ENCODE measurements at regions not wholly inside any gene's neighbourhood (a gene's known extent, or its start where the extent isn't known, plus 50 kb on each side); places are given as distances from the start of the nearest gene placed in this dataset.

- no peak for DNase-seq (ENCODE audit: low read depth)
These were observed 618.0 kb downstream of the BRINP1 start for GRCh38 chr9:118751077-118751847.

DNA sequence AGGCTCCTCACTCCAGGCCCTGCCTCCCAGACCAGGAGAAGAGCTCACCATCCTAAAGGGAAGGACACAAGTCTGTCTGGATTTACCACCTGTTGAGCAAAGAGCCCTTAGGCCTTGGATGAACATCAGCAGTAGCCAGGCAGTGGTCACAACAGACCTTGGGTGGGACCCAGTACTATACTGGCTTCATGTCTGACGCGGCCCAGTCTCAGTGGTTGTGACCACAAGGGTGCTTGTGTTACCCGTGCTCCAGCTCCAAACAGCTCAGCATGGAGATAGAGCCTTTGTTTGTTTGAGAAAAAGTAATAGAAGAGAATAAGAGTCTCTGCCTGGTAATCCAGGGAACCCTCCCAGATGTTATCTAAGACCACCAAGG, 617.4 kb downstream of the BRINP1 start:
- DNase-seq (ENCODE audit: low read depth): no peak

- DNase-seq (ENCODE audit: low read depth): peak; percentile 38
These were observed 608.0 kb downstream of the BRINP1 start for GRCh38 chr9:118761016-118761790.

GRCh38 chr9:118767571-118767970, 601.7 kb downstream of the BRINP1 start:
- DNase-seq (ENCODE audit: low read depth): no peak

- no peak for DNase-seq (ENCODE audit: low read depth)
These were observed 586.3 kb downstream of the BRINP1 start for GRCh38 chr9:118782790-118783463.

DNA sequence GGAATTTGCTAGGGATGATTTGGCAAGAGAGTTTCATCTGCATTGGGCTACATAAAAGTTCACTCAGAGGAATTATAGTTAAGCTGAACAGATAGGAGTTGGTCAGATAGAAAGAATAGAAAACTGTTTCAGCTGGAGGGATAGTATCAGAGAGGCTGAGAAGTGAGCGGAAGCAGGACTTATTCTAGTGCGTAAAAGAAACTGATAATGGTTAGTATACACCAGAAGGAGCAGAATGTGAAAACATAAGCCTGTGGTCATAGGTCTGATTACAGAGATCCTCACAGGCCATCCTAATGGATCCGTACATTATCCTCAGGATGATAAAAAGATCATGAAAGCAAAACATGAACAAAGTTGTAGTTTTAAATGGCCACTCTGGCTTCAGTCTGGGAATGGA, 585.2 kb downstream of the BRINP1 start:
- DNase-seq (ENCODE audit: low read depth): no peak

DNA sequence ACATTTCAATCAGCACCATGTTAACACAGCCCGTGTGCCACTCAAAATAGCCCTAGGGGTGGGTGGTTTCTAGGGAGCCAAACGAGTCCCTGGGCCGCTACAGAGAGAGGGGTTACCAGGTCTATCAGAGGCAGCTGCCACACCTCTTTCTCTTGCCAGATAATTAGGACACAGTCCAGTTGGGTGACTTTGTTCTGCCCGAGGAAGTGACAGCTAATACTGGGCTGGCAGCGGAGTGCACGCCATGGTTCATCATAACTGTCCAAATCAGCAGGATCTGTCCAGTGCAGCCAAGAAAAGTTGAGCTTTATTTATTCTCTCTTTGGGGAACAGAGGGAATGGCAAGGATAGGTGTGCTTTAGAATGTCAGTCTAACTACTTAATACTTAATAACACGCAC, 583.8 kb downstream of the BRINP1 start:
- DNase-seq (ENCODE audit: low read depth): no peak

DNA sequence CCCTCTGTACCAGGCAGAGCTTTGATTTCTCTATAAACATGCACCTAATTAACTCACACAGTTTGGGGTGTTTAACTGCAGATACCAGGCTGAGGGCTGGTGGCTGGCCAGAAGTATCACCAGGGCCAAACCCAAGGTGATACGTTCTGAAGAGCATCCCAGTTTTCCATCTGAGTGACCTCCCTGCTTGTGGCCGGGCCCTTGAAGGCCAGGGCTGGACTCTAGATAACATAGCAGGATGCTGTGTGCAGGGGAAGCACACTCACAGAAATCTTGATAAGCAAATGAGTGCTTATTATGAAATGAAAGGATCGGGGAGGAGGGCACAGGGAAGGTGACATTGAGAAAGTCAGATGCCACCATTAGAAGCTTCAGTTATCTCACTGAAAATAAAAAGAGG, 582.4 kb downstream of the BRINP1 start:
- DNase-seq (ENCODE audit: low read depth): no peak

DNA sequence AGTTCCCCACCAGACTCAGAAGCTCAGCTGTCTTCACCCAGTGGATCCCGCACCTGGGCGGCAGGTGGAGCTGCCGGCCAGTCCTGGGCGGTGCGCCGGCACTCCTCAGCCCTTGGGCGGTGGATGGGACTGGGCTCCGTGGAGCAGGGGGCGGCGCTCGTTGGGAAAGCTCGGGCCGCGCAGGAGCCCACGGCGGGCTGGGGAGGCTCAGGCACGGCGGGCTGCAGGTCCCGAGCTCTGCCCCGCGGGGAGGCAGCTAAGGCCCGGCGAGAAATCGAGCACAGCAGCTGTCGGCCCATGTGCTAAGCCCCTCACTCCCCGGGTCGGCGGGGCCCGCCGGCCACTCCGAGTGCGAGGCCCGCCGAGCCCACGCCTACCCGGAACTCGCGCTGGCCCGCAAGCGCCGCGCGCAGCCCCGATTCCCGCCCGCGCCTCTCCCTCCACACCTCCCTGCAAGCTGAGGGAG, 560.0 kb downstream of the BRINP1 start:
- no peak for DNase-seq (ENCODE audit: low read depth)

DNA sequence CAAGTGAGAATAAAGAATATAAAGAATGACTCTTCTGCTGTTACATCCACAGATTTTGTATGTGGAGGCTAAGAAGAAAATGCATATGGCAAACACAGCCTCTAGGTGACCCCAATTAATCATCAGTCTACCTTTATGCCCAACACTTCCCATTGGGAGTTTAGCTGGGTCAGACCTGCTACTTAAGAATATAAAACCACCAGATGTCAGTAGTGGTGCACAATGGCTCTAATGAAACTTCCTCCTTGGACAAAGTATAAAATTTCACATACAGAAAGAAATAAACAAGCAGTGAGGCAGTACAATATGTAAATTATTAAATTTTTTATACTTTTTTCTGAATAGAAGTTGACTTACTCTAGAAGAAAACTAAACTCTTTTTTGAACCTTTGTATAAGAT, 539.9 kb downstream of the BRINP1 start:
- peak; percentile 54 for DNase-seq (ENCODE audit: low read depth)

DNA sequence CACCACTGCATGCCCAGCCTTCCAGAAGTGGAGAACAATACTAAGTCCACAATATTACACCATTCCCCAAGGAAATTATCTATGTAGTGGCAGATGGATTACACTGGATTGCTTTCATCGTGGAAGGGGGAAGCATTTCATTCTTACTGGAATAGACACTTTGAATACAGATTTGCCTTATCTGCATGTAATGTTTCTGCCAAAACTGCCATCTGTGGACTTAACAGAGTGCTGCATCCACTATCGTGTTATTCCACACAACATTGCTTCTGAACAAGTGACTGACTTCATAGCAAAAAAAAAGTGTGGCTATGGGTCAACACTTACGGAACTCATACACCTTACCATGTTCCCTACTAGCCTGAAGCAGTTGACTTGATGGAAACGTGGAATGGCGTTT, 536.9 kb downstream of the BRINP1 start:
- no peak for DNase-seq (ENCODE audit: low read depth)

DNA sequence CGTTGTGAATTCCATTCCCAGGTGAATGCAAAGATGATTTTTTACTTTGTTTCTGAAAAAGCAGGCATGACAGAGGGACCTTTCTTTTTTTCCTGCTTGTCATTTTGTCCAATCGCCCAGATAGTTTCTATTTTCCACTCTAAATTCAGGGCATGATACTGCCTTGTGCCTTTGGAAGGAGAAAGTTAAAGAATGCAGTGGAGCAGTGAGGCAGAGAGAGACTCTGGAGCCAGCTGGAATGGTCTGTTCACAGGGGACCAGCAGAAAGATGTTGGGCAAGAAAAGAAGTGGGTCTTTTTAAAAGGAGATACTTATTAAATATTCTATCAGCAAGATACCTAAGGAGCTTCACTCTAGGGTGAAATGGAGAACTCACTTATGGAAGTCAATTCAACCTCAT, 532.3 kb downstream of the BRINP1 start:
- DNase-seq (ENCODE audit: low read depth): no peak

DNA sequence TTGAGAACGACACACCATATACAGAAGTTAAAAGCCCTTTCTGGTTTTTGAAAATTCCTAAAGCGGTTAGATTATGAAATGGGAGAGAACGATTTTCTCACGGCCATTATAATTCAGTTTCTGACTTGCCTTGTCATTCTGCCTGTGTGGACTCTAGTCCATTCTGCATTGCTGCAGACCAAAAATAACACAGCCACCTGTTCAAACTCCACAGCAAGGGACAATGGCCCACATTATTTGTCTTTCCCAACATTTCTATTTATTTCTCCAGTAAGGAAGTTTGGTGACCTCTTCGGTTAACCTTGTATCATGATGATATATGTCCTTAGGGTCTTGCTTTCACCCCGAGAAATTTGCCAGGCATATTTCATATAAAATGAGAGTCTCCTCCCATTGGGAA, 497.7 kb downstream of the BRINP1 start:
- DNase-seq (ENCODE audit: low read depth): no peak

GRCh38 chr9:118882684-118883083, 486.6 kb downstream of the BRINP1 start:
- DNase-seq (ENCODE audit: low read depth): peak; percentile 57

DNA sequence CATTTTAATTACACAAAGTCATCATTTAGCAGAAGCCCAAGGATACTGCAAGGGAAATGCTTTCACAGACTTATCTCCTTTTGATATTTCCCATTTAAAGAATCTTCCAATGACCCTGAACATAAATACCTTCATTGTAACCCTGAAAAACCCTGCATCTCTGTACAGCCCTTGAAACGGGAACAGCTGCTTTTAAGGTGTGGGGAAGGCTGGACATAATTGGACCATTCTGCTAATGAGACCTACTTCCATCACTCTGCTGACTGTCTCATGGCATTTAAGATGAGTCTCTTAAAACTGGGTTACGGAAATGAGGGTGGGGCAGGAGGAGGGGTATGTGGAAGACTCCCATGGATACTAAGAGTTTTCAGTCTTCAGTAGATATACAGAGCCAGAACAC, 485.8 kb downstream of the BRINP1 start:
- no peak for DNase-seq (ENCODE audit: low read depth)

DNA sequence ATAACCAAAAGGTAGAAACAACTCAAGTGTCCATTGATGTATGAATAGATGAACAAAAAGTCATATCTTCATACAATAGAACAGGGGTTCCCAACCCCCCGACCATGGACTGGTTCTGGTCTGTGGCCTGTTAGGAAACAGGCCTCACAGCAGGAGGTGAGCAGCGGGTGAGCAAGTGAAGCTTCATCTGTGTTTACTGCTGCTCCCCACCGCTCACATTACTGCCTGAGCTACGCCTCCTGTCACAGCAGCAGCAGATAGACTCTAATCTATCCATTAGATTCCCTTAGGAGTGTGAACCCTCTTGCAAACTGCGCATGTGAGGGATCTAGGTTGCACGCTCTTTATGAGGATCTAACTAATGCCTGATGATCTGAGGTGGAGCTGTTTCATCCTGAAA, 478.0 kb downstream of the BRINP1 start:
- DNase-seq (ENCODE audit: low read depth): no peak

DNA sequence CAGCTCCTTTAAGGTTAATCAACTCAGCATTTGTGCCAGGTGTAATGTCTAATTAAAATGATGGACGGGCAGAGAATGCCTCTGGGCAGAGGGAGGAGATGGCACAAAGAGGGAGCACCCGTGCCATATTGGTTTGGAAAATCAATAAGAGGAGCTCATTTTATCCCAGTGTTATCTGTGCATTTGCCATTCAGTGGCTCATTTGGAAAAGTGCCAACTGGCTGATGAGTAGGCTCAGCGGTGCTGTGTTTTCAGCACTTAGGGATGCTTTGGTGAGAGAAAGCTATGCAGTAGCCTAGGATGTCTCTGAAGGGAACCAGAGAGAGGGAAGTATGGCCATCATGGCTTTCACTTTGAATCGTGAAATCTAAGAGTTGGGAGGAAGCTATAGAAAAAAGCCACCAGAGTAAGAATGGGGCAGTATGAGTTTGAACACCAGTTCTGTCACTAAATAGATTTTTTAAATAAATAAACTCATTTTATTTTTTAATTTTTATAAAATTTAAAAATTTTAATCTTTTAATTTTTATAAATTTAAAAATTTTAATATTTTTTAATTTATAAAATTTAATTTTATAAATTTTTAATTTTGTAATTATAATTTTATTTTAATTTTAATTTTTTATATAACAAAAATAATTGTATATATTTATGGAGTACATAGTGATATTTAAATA, 472.8 kb downstream of the BRINP1 start:
- DNase-seq (ENCODE audit: low read depth): no peak

GRCh38 chr9:118918180-118918579, 451.1 kb downstream of the BRINP1 start:
- DNase-seq (ENCODE audit: low read depth): no peak

DNA sequence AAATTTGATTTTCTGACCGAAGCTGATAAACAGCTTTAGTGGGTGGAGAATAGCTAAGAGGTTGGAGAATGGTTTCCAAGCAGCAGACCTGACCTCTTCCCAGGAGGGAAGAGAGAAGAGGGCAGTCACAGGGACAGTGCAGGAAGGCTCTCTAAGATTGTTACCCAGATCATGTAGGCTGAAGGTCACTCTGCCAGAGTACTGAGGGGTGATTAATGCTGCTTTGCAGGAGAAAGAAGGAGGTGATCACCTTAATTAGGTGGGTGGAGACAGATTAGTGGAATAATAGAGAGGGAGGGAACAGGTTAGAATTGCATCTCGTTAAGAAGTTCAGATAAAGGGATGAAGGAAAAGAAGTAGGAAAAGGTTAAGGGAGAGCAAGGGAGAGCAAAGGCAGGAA, 440.5 kb downstream of the BRINP1 start:
- peak; percentile 18 for DNase-seq (ENCODE audit: low read depth)

DNA sequence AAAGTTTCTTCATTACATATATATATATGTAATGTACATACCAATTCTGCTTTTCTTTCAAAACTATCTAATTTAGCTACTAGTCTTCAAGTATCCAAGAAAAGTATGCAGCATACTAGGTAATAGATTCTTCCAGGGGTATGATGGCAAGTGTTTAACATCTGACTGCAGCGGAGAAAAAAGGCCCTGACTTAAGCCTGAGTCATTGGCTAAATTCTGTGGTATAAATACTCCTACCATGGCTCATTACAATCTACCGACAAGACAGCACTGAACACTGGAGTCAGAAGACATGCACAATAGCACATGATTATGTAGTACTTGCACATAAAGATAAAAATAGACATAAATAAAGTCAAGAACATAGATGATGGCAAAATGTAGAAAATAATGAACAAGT, 439.9 kb downstream of the BRINP1 start:
- peak; percentile 92 for DNase-seq (ENCODE audit: low read depth)

DNA sequence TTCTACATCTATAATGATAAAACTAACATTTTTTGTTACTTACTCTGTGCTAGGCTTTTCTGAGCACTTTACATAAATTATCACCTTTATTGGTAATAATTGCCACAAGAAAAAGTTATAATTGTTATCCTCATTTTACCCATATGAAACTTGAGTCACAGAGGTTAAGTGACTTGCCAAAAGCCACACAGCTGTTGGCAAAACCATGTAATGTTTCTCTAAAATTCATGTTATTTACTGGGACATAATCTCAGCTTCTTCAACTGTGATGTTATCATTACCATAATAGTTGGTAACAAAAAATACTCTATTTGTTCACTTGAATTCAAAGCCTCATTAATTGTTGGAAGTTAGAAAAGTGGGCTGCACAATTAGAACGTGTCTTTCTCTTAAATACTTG, 437.3 kb downstream of the BRINP1 start:
- no peak for DNase-seq (ENCODE audit: low read depth)

DNA sequence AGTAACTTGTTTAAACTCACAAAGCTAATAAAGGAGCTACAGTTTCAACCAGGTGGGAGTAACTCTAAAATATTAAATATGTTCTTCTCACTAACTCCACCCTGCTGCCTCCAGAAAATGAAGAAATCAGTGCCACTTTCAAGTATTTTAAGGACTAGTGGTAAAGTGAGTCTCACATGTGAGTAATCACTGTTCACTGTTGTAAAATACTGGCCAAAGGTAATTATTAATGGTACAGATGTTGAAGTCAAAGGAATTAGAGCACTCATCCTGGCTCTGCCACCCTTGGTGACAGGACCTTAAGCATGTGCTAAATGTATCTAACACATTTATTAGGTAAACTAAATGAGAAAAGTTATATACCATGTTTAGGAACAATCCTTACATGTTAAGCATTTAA, 430.7 kb downstream of the BRINP1 start:
- peak; percentile 64 for DNase-seq (ENCODE audit: low read depth)
